ENCODE measurements at regions not wholly inside any gene's neighbourhood (a gene's known extent, or its start where the extent isn't known, plus 50 kb on each side); places are given as distances from the start of the nearest gene placed in this dataset.

DNA sequence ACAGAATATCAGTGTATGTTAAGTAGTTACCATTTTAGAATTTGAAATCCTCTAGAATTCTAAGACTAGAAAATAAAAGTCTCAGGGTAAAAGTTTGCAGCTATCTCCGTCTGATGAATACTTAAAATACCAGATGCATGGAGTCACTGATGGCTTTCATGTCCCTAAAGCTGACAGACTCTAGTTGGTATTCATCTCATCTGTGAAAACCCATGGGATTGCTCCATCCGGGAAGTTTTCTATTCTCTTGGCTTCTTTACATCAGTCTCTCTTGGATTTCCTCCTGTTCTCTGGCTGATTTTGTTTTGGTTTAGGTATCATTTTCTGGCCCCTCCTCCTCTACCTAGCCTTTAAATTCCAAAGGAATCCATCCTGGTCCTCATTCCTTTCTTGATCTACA is 465.6 kb upstream of the POU3F3 start:
- no peak for TF ChIP-seq POLR2A (IDR thresholded peaks at IDR 0.05)
- TF ChIP-seq, protein P1, sequence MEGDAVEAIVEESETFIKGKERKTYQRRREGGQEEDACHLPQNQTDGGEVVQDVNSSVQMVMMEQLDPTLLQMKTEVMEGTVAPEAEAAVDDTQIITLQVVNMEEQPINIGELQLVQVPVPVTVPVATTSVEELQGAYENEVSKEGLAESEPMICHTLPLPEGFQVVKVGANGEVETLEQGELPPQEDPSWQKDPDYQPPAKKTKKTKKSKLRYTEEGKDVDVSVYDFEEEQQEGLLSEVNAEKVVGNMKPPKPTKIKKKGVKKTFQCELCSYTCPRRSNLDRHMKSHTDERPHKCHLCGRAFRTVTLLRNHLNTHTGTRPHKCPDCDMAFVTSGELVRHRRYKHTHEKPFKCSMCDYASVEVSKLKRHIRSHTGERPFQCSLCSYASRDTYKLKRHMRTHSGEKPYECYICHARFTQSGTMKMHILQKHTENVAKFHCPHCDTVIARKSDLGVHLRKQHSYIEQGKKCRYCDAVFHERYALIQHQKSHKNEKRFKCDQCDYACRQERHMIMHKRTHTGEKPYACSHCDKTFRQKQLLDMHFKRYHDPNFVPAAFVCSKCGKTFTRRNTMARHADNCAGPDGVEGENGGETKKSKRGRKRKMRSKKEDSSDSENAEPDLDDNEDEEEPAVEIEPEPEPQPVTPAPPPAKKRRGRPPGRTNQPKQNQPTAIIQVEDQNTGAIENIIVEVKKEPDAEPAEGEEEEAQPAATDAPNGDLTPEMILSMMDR (IDR thresholded peaks at IDR 0.05), result no peak

All from Peyer's patch (tissue), 4 donors.